GM18511 (cell line): ENCODE measurements at regions not wholly inside any gene's neighbourhood (a gene's known extent, or its start where the extent isn't known, plus 50 kb on each side); places are given as distances from the start of the nearest gene placed in this dataset.

Experiments
- ATAC-seq: cut with Tn5 transposase; IDR thresholded peaks from one replicate; pipeline ENCODE4 v1.9.1; 2021; ENCODE audit warnings: mild to moderate bottlenecking, moderate library complexity; ENCODE audit not compliant: unreplicated experiment

DNA sequence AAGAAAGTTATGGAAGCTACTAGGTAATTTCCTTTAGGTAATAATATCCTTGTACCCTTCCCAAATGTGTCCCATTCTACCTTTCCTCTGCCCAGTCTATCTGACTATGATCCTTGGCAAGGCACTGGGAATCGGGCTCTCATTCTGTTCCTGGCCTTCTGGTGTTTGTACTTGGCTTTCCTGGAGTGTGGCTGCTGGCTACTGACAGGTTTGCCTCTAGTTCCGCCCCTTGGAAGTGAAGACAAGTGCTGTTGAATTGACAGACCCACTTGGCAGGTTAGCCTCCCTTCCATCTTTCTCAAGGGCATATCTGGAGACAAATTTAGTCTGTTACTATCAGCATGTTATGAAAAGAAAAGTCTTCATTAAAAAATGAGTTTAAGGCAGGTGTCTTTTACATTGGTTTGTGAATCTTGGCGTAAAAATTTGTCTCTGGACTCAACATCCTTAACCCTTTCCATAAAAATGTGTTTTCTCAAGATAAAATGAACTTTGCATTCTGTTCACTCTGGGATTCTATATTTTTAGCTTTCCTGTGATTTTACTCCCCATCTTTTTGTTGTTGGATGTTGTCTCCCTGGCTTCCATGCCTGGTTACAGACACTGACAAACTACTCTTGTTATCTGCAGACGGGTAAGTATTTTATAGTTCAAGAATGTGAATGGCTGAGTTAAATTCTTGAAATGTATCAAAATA is 287.4 kb upstream of the PDGFD start:
- ATAC-seq = no peak

DNA sequence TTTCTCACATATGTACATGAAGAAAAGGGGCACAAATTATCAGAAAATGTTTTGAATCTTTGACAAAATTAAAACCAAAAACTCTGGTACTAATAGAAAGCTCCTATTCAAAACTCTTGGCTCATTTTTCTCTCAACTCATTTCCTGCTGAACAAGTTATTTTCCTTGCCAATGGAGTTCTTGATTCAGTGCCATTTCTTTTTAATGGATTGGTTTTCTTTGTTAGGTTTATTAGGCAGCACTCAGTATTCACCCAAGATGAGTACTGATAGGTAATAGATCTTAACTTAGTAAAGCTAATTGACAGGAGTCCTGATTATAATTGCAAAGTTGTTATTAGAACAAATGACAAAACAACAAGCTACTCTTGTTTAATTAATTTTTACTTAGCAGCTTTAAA is 279.4 kb upstream of the PDGFD start:
- no peak for ATAC-seq

DNA sequence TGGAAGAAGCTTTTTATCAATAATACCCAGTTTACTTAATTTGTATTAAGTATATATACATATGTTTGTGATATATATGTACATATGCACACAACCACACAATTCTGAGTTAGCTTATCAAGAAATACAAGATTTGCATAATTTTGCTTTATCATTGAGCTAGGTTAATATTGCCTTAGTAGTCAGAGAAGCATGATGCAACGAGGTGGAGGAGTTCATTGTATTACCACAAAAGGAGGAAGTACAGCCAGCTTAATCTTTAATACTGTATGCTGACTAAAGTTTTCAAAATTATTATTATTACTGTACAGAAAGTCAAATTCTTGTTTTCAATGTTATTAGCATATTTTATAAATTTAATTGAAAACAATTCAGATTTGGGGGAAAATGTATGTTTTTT is 278.4 kb upstream of the PDGFD start:
- no peak for ATAC-seq

DNA sequence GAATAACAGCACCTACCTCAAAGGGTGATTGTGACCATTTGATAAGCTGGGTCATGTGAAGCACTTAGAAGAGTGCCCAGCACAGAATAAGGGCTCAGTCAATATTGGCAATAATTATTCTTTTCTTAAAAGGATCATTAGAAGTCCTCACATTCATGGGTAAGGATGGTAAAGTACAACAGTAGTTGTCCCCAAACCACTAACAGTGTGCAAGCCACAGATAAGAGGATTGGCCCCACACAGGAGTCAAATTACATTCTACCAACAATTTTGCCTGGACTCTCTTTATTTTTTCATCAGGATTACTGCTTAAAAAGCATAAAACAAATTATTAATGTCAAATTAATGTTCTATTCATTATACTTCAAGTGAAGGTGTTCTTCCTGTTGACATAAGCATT is 271.5 kb upstream of the PDGFD start:
- no peak for ATAC-seq

DNA sequence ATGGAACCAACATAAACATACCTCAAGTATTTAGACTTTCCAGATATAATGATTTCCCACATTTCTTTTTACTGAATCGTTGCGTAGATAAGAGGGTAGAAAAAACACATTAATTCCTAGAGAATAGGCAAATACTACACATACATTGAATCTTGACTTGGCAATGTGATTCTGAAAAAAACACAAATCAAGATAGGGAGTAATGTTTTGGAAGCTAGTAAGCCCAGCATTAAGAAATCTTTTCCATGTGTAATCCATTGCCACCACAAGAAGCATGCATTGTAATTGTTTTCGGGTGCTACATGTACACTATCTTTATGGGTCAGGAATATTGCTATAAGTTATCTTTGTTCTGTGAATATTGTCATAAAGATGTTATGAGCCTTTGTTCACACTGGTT is 269.8 kb upstream of the PDGFD start:
- no peak for ATAC-seq

DNA sequence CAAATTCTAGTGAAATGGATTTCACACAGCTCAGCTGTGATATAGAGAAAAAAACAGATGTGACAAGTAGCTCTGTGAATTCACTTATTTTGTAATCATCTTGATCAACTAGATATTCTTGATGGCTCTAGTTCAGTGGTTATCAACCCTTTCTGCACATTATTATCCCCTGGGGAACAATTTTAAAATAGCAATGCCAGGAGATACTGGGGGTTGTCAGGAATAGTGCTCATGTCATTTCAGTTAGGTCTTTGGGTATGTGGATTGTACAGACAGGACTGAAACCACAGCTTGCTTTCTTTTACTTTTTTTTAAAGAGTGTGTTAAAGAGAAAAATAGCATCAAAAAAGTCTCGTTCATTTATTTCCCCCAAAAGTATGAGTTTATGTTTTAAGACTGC is 269.0 kb upstream of the PDGFD start:
- no peak for ATAC-seq

DNA sequence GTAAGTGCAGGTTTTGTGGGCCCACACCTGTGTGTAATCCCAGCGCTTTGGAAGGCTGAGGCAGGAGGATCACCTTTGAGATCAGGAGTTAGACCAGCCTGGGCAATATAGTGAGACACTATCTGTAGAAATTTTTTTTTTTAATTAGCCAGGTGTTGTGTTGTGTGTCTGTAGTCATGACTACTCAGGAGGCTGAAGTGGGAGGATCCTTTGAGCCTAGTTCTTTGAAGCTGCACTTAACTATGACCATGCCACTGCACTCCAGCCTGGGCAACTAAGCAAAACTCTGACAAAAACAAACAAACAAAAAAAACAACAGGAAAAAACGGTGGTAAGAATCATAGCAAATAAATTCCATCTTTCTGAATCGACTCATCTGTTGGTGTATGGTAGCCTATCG is 268.6 kb upstream of the PDGFD start:
- ATAC-seq = no peak

DNA sequence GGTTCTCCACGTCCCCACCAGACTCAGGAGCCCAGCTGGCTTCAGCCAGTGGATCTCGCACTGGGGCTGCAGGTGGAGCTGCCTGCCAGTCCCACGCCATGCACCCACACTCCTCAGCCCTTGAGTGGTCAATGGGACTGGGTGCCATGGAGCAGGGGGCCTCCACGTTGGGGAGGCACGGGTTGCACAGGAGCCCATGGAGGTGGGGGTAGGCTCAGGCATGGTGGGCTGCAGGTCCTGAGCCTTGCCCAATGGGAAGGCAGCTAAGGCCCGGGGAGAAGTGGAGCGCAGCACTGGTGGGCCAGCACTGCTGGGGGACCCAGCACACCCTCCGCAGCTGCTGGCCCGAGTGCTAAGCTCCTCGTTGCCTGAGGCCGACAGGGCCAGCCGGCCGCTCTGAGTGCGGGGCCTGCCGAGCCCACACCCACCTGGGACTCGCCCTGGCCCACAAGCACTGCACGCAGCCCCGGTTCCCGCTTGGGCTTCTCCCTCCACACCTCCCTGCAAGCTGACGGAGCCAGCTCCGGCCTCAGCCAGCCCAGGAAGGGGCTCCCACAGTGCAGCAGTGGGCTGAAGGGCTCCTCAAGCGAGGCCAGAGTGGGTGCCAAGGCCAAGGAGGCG is 258.5 kb upstream of the PDGFD start:
- ATAC-seq = no peak

DNA sequence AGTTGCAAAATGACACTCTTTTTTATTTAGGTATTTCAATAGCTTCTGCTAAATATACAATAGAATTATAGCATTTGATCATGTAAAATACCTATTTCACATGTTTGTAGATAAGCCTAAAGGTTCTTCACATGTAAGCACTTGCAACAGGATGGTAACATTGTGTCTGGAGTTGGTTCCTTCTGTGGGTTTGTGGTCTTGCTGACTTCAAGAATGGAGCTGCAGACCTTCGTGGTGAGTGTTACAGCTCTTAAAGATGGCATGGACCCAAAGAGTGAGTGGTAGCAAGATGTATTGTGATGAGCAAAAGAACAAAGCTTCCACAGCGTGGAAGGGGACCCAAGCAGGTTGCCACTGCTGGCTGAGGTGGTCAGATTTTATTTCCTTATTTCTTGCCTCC is 246.4 kb upstream of the PDGFD start:
- ATAC-seq = no peak

DNA sequence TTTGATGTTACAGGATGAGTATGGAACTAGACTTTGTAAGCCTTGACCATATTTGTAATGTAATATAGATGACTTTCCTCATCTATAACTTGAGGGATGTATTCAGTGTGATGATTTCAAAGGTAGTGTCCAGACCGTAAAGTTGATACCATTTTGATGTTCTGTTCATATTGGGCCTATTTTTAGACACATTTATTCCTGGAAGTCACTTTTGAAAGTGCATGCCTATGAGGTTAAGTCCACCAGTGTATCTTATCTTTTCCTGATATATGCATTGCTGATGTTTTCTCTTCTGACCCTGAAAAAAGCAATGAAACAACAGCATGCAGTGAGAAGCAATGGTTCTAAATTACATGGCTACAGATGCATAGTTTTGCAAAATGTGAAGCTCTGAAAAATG is 244.7 kb upstream of the PDGFD start:
- ATAC-seq = no peak

DNA sequence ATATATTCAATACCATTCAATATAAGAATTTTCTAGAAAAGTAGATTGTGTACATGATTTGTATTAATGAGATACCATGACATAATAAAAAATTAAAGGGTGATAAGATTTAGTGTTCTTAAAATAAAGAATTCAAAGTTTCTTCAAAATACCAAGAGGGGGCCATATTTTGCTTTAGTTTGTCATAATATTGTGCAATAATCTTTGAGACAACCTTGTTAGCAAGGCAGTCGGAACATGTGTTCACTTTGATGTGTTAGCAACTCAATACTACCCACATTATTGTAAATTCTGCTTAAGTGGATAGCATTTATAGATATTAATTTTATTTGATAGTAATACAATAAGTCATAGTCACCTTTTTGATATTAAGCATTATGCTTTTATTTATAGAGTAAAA is 241.3 kb upstream of the PDGFD start:
- no peak for ATAC-seq

DNA sequence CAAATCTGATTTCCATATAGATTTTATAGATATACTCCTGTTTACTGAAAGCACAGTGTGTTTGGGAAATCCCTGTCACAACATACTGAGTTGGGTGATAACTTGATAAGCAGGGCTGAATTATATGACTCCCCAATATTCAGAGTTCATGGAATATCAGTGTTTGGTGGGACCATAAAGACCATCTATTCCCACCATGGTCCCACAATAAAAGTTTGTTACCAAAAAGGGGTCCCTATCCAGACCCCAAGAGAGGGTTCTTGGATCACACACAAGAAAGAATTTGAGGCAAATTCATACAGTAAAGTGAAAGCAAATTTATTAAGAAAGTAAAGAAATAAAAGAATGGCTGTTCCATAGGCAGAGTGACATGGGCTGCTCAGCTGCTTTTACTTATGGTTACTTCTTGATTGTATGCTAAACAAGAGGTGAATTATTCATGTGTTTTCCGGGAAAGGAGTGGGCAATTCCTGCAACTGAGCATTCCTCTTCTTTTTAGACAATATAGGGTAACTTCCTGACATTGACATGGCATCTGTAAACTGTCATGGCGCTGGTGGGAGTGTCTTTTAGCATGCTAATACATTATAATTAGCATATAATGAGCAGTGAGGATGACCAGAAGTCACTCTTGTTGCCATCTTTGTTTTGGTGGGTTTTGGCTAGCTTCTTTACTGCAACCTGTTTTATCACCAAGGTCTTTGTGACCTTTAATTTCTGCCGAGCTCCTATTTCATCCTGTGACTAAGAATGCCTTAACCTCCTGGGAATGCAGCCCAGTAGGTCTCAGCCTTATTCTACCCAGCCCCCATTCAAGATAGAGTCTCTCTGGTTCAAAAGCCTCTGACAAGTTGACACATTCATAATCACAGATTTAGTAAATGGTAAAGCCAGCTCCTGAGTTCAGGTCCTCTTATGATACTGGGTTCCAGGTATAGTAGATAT is 240.6 kb upstream of the PDGFD start:
- ATAC-seq = no peak

DNA sequence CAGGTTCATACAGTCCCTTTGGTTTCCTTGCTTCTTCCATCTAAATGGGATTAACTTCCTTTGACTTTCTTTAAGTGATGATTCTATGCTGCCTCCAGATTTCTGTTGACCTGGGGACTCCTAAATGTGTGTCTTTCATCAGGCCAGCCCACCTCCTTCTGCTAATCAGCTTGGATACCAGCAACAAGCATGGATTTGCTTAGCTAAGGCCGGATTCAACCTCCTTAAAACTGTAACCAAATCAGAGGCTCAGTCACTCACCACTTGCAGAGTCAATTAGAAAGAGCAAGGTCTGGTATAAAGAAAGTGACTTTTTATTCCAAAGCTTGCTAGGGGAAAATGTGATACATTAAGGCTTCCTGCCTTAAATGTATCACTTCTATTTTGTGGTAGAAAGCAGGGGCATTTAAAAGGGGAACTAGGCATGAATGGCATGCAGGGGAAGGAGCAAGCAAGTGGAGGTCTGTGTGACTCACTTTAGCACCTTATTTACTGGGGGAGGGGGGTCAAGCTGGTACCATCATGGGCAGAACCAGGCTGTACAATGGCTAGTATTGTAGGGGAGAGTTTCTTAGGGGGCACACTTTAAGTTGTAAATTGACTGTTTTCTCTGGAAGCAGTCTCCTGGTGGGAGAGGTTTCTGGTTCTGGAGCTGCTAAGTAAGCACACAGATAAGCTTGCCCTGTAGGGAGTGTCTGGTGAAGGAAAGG is 239.0 kb upstream of the PDGFD start:
- ATAC-seq = peak; percentile 65

DNA sequence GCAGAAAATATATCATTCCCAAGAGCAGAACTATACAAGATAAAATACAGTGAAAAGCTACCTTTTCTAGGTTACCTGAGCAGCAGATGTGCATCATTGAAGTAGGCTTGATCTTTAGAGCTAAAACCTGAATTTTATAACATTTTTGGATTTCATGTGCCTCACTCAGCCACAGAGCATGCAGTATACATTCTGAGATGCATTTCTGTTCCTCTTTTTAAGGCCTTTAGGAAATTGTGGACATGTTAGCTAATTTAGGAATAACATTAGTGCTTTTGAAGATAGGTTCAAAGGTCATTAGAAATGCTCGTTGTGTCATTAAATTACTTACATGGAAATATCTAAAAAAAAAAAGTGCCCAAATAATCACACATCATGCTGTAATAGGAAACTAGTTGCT is 230.6 kb upstream of the PDGFD start:
- no peak for ATAC-seq

DNA sequence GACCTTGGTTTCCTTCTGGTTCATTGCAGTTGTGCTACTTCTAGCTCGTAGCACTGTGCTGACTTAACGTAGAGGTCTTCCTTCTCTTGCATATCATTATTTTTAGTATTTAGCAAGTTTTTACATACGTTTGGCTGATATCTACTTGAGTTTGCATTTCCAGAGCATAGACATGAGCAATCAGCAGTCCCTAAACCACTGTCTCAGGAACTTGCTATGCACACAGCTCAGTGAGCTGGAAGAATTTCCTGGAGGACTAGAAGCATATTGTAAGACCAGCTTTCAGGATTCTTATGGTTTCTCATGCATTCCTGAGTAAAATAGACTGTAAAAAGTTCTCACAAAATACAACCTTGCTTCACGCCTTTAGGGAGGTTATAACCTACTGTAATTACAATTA is 226.7 kb upstream of the PDGFD start:
- ATAC-seq = no peak

DNA sequence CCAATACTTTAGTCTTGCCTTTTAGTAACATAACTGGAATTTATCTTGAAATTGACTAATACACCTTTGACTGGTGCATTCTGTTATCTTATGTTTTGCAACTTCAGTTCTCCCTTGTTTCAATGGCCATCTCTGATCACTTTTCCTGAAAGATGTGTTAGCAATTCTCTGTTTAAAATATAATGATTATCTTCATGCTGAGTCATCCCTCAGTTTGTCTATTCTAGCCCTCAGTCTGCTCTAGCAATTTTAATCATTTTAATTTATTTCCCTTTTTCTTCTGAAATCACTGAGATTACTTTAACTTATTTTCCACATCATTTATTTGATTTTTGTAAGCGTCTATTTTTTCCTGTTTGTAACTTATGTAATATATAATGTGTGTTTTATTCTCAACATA is 221.9 kb upstream of the PDGFD start:
- ATAC-seq = no peak

DNA sequence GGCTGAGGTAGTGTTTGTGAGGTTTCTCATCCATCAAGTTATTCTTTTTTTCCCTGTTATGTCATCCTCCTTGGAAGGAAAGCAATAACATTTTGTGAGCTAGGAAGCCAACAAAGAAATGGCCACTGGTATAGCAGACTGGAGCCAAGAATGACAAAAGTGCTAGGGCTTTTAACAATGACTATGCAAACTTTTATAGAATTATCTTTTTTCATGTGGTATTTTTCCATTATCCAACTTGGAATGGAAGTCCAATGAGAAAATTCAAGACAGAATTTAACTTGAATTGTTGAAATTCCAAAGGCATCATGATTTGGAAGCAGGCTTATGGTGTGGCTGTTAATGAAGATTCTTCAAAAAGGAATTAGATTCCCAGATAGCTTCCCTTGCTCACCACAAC is 216.4 kb upstream of the PDGFD start:
- ATAC-seq = no peak

DNA sequence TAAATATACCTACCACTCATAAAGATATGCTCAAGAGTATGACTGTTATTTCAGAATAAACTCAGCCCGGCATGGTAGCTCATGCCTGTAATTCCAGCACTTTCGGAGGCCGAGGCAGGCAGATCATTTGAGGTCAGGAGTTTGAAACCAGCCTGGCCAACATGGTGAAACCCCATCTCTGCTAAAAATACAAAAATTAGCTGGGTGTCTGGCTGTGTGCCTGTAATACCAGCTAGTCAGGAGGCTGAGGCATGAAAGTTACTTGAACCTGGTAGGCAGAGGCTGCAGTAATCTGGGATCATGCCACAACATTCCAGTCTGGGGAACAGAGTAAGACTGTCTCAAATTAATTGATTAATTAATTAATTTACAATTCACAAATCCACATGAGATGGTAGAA is 208.2 kb upstream of the PDGFD start:
- no peak for ATAC-seq

DNA sequence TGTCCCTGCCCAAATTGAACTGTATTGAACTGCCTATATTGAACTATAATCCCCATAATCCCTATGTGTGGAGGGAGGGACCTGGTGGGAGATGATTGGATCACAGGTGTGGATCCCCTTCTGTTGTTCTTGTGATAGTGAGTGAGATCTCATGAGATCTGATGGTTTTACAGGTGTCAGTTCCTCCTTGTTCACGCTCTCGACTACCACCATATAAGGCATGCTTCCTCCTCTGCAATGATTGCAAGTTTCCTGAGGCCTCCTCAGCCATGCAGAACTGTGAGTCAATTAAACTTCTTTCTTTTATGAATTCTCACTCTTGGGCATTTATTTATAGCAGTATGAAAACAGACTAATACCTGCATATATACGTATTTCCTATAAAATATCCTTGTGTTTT is 206.5 kb upstream of the PDGFD start:
- peak; percentile 66 for ATAC-seq

DNA sequence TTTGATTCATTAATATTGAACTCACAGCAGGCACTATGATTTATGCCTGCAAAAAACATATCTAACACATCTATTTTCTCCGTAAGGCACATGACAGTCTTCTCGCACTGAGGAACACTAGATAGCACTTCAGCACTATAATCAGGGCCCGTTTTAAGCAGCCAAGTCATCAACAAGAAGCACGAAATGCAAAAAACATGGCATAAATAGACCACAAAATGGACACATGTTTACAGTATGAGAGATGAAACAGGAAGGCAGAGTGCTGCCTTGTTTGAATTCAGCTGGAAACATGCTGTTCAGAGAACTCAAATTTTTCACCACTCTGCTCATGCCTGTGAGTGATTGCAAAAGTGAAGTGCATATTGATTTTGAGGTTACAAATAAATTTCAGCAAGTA is 205.8 kb upstream of the PDGFD start:
- ATAC-seq = no peak

DNA sequence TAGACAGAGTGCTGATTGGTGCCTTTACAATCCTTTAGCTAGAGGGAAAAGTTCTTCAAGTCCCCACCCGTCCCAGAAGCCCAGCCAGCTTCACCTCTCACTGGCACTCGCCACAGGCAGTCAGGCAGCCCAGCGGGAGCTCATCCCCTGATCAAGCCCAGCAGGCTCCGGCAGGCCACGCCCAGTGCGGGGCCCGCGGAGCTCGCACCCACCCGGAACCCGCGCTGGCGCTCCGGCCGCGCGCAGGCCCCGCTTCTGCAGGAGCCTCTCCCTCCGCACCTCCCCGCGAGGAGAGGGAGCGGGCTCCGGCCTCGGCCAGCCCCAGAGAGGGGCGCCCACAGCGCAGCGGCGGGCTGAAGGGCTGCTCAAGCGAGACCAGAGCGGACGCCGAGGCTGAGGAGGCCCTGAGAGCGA is 202.4 kb upstream of the PDGFD start:
- no peak for ATAC-seq
